GM12892 (cell line): ENCODE measurements at regions not wholly inside any gene's neighbourhood (a gene's known extent, or its start where the extent isn't known, plus 50 kb on each side); places are given as distances from the start of the nearest gene placed in this dataset.

ENCODE experiments used
- POLR2AphosphoS5 ChIP-seq: IDR thresholded peaks from 2 replicates; pipeline ENCODE4 v1.6.1; 2011; ENCODE audit warnings: low read depth, low read length, control low read depth
- TAF1 ChIP-seq: IDR thresholded peaks from 2 replicates; pipeline ENCODE4 v1.6.1; 2011; ENCODE audit warnings: low read depth, mild to moderate bottlenecking, control low read depth, low read length, borderline replicate concordance

GRCh38 chr12:125889742-125890141 is 824.5 kb downstream of the AACS start:
- TF ChIP-seq POLR2AphosphoS5 = no peak
- TF ChIP-seq TAF1 = no peak
